Hepatocyte (in vitro differentiated cells): ENCODE measurements at regions not wholly inside any gene's neighbourhood (a gene's known extent, or its start where the extent isn't known, plus 50 kb on each side); places are given as distances from the start of the nearest gene placed in this dataset.

Experiments
- DNase-seq: peaks from one replicate; pipeline ENCODE4 v3.0.0-alpha.2; 2016; ENCODE audit warnings: low spot score
- H2AFZ ChIP-seq: fragments of 200-600 bp; sonication (generic); 2 replicates; pipeline ENCODE4 v1.6.0; 2016; ENCODE audit warnings: antibody characterized with exemption, mild to moderate bottlenecking
- H3K27ac ChIP-seq: fragments of 200-600 bp; sonication (generic); 2 replicates; pipeline ENCODE4 v1.5.1; 2016; ENCODE audit warnings: mild to moderate bottlenecking
- H3K27me3 ChIP-seq: fragments of 200-600 bp; sonication (generic); 2 replicates; pipeline ENCODE4 v1.6.1; 2016
- H3K36me3 ChIP-seq: fragments of 200-600 bp; sonication (generic); replicated peaks from 2 replicates; pipeline ENCODE4 v1.5.1; 2016; ENCODE audit warnings: low read depth; ENCODE audit not compliant: insufficient read depth
- H3K4me1 ChIP-seq: fragments of 200-600 bp; sonication (generic); 2 replicates; pipeline ENCODE4 v1.5.1; 2016; ENCODE audit warnings: mild to moderate bottlenecking, moderate library complexity; ENCODE audit not compliant: insufficient read depth
- H3K4me2 ChIP-seq: fragments of 200-600 bp; sonication (generic); 2 replicates; pipeline ENCODE4 v1.6.0; 2016
- H3K4me3 ChIP-seq: fragments of 200-600 bp; sonication (generic); 2 replicates; pipeline ENCODE4 v1.5.1; 2016; ENCODE audit warnings: mild to moderate bottlenecking
- H3K79me2 ChIP-seq: fragments of 200-600 bp; sonication (generic); 2 replicates; pipeline ENCODE4 v1.6.0; 2017; ENCODE audit warnings: mild to moderate bottlenecking
- H3K9me2 ChIP-seq: fragments of 200-600 bp; sonication (generic); replicated peaks from 2 replicates; pipeline ENCODE4 v1.6.0; 2017; ENCODE audit warnings: mild to moderate bottlenecking; ENCODE audit not compliant: insufficient read depth
- H3K9me3 ChIP-seq: fragments of 200-600 bp; sonication (generic); 2 replicates; pipeline ENCODE4 v1.5.1; 2016; ENCODE audit warnings: low read depth, mild to moderate bottlenecking
- H4K20me1 ChIP-seq: fragments of 200-600 bp; sonication (generic); 2 replicates; pipeline ENCODE4 v1.6.0; 2016; ENCODE audit warnings: mild to moderate bottlenecking; ENCODE audit not compliant: insufficient read depth, poor library complexity, severe bottlenecking
- EZH2 ChIP-seq: fragments of 200-600 bp; sonication (generic); IDR thresholded peaks from 2 replicates; pipeline ENCODE4 v1.6.1; 2016; ENCODE audit warnings: antibody characterized with exemption, mild to moderate bottlenecking, borderline replicate concordance
- EZH2phosphoT487 ChIP-seq: fragments of 200-600 bp; sonication (generic); IDR thresholded peaks from one replicate; pipeline ENCODE4 v1.6.1; 2018; ENCODE audit warnings: antibody characterized with exemption, mild to moderate bottlenecking, low read depth, moderate library complexity; ENCODE audit not compliant: unreplicated experiment, severe bottlenecking
- WGBS: methylation state at CpG from one replicate; pipeline ENCODE4 v1.1.6; 2016; ENCODE audit warnings: low lambda C conversion rate; ENCODE audit errors: missing lambda C conversion rate; 5-methylcytosine and 5-hydroxymethylcytosine counted together
- TF ChIP-seq, protein P1 (sequence below): fragments of 200-600 bp; sonication (generic); IDR thresholded peaks from 2 replicates; pipeline ENCODE4 v1.5.1; 2016; ENCODE audit warnings: antibody characterized with exemption, mild to moderate bottlenecking; ENCODE audit not compliant: poor library complexity

DNA sequence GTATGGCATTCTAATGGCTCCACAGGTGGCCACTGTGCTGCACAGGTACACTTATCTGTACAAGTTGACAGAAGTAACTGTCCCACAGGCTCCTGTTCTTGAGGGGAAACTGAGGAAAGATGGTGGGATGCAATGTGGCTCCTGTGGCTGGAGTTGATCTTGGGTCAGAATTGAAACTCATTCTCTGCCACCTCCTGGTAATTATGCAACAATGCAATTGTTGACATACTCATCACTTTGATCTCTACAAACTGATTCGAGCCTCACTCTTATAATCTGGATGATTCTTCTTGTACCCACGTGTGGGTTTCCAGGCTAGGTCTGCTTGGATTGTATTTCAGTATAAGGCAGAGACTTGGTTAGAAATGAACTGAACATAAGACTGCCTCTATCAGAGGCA, 148.8 kb downstream of the CCNG2 start:
- 49% methylated on average over 2 of the region's 2 CpGs for WGBS
- H3K36me3 ChIP-seq: no peaks in the 10 kb centered on the region
- no peak for DNase-seq

DNA sequence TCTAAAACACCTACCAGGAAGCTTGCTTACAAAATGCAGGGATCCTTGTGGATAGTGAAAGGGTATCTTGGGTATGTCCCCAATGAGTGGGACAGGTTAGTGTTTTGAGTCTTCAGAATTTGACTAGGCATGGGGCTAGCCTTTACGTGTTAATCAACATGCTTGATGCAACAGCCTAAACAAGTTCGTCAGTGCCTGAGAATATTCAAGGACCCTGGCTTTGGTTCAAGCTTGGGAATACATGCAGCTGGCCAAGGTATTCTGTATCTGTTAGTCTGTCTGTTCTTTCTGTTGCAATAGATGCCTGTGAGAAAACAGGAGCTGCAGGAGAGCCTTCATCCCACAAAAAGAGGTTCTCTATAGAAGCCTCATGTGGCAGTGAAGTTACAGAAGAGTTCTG, 149.5 kb downstream of the CCNG2 start:
- H3K27me3 ChIP-seq: no peaks in the 10 kb centered on the region
- WGBS: 95% methylated on average over 2 of the region's 2 CpGs
- DNase-seq: no peak

More for the DNA sequence above, 148.8 kb downstream of the CCNG2 start:
- H3K9me2 ChIP-seq: no peaks in the 10 kb centered on the region
- peaks cover under 1% of the 10 kb centered on the region for H3K4me1 ChIP-seq
- H3K79me2 ChIP-seq: no peaks in the 10 kb centered on the region
- no peaks in the 10 kb centered on the region for H4K20me1 ChIP-seq
- no peak for TF ChIP-seq EZH2phosphoT487
- TF ChIP-seq, protein P1, sequence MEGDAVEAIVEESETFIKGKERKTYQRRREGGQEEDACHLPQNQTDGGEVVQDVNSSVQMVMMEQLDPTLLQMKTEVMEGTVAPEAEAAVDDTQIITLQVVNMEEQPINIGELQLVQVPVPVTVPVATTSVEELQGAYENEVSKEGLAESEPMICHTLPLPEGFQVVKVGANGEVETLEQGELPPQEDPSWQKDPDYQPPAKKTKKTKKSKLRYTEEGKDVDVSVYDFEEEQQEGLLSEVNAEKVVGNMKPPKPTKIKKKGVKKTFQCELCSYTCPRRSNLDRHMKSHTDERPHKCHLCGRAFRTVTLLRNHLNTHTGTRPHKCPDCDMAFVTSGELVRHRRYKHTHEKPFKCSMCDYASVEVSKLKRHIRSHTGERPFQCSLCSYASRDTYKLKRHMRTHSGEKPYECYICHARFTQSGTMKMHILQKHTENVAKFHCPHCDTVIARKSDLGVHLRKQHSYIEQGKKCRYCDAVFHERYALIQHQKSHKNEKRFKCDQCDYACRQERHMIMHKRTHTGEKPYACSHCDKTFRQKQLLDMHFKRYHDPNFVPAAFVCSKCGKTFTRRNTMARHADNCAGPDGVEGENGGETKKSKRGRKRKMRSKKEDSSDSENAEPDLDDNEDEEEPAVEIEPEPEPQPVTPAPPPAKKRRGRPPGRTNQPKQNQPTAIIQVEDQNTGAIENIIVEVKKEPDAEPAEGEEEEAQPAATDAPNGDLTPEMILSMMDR: no peak
- no peak for TF ChIP-seq EZH2
- H3K4me3 ChIP-seq: no peak overlapping the region
- H3K4me2 ChIP-seq: no peak overlapping the region
- H3K27ac ChIP-seq: no peak overlapping the region
- no peak overlapping the region for H2AFZ ChIP-seq
- no peaks in the 10 kb centered on the region for H3K9me3 ChIP-seq
- H3K27me3 ChIP-seq: no peaks in the 10 kb centered on the region

DNA sequence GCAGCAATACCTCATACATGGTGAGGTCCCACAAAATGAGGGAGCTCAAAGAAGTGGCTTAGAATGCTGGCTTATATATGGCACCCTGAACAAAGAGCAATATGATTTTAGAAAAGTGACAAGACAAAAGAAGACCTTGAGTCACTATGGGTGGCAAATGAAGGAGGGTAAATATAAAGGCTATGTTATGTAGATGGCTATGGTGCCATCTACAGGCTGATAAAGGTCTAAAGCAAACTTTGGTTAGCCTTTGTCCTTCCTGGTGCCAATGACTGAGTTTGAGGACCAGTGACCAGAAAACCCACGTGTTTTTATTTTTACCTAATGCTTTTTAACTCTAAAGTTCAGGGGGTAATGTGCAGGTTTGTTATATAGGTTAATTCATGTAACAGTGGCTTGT, 151.8 kb downstream of the CCNG2 start:
- Histone ChIP-seq H2AFZ (no peak overlapping the region), H3K79me2 (no peaks in the 10 kb centered on the region), H4K20me1 (no peaks in the 10 kb centered on the region), H3K36me3 (no peaks in the 10 kb centered on the region), H3K27me3 (no peaks in the 10 kb centered on the region), H3K27ac (no peak overlapping the region), H3K4me3 (no peak overlapping the region), H3K9me2 (no peaks in the 10 kb centered on the region), H3K4me1 (peaks cover 6% of the 10 kb centered on the region), H3K4me2 (no peak overlapping the region), H3K9me3 (no peaks in the 10 kb centered on the region)
- WGBS: 17% methylated on average over 1 of the region's 1 CpG
- TF ChIP-seq, protein P1: peak; percentile 39
- no peak for TF ChIP-seq EZH2
- TF ChIP-seq EZH2phosphoT487: no peak
- DNase-seq: peak; percentile 30

More for the DNA sequence above, 149.5 kb downstream of the CCNG2 start:
- no peak overlapping the region for H2AFZ ChIP-seq
- H3K36me3 ChIP-seq: no peaks in the 10 kb centered on the region
- H3K9me3 ChIP-seq: no peaks in the 10 kb centered on the region
- TF ChIP-seq EZH2 (no peak), EZH2phosphoT487 (no peak)
- TF ChIP-seq, protein P1: no peak
- no peaks in the 10 kb centered on the region for H4K20me1 ChIP-seq
- H3K9me2 ChIP-seq: no peaks in the 10 kb centered on the region
- H3K27ac ChIP-seq: no peak overlapping the region
- no peaks in the 10 kb centered on the region for H3K79me2 ChIP-seq
- no peak overlapping the region for H3K4me2 ChIP-seq
- no peak overlapping the region for H3K4me3 ChIP-seq
- H3K4me1 ChIP-seq: peaks cover 6% of the 10 kb centered on the region

DNA sequence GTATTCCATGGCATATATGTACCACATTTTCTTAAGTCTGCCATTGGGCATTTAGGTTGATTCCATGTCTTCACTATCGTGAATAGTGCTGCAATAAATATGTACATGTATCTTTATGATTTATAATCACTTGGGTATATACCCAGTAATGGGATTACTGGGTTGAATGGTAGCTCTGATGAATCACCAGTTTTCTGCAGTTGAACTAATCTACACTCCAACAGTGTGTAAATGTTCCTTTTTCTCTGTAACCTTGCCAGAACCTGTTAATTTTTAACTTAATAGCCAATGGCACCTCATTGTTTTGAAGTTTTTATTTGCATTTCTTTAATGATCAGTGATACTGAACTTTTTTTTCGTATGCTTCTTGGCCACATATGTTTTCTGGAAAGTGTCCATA, 152.5 kb downstream of the CCNG2 start:
- H2AFZ ChIP-seq: no peak overlapping the region
- TF ChIP-seq, protein P1: no peak

More for the DNA sequence above, 152.5 kb downstream of the CCNG2 start:
- no peak for DNase-seq
- Histone ChIP-seq H3K79me2 (no peaks in the 10 kb centered on the region), H3K4me3 (no peak overlapping the region), H3K36me3 (no peaks in the 10 kb centered on the region), H3K27me3 (no peaks in the 10 kb centered on the region), H3K9me3 (no peaks in the 10 kb centered on the region), H4K20me1 (no peaks in the 10 kb centered on the region), H3K4me2 (no peak overlapping the region), H3K9me2 (no peaks in the 10 kb centered on the region), H3K4me1 (peaks cover 6% of the 10 kb centered on the region), H3K27ac (no peak overlapping the region)
- 71% methylated on average over 2 of the region's 2 CpGs for WGBS
